ENCODE measurements at regions not wholly inside any gene's neighbourhood (a gene's known extent, or its start where the extent isn't known, plus 50 kb on each side); places are given as distances from the start of the nearest gene placed in this dataset.

GRCh38 chr12:131434208-131435125, 276.4 kb upstream of the SFSWAP start:
- no peak for TF ChIP-seq GATA2 (IDR thresholded peaks at IDR 0.05; ENCODE audit: low read depth, low read length)
- no peak for TF ChIP-seq GATA3 (IDR thresholded peaks at IDR 0.05; ENCODE audit: low read depth, low read length)
